Astrocyte (in vitro differentiated cells and primary cell): ENCODE measurements at regions not wholly inside any gene's neighbourhood (a gene's known extent, or its start where the extent isn't known, plus 50 kb on each side); places are given as distances from the start of the nearest gene placed in this dataset.

Experiments used
- CTCF ChIP-seq: IDR thresholded peaks from 2 replicates; pipeline ENCODE4 v1.5.1; 2011; ENCODE audit warnings: low read depth, mild to moderate bottlenecking, inconsistent platforms, low read length, moderate library complexity; ENCODE audit not compliant: insufficient read depth
- EZH2 ChIP-seq: IDR thresholded peaks from 2 replicates; pipeline ENCODE4 v1.6.1; 2012; ENCODE audit warnings: mild to moderate bottlenecking, low read length, inconsistent platforms; ENCODE audit not compliant: insufficient read depth

DNA sequence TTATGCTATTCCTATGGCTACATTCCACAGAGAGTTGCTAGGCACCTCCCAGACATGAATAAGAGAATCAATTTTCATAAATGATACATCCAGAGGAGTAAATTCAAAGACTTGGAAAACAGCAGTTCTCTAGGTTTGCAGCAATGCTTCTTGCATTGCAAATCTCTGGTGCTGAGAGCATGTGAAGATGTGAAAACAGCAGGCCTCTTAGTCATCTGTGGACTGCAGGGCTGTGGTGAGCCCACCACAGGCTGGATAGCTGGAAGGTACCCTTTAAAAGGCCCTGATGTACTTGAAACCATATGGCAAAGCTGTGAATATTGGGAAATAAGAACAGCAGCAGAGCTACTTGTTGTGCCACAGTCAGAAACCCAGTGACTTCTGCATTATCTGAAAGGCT, 2135.9 kb downstream of the ARAP2 start:
- TF ChIP-seq CTCF (no peak), EZH2 (no peak)
